SK-N-MC (cell line): ENCODE measurements at regions not wholly inside any gene's neighbourhood (a gene's known extent, or its start where the extent isn't known, plus 50 kb on each side); places are given as distances from the start of the nearest gene placed in this dataset.

Experiments used
- EZH2 ChIP-seq: fragments of 200-600 bp; sonication (generic); IDR thresholded peaks from one replicate; pipeline ENCODE4 v1.6.1; 2017; ENCODE audit warnings: antibody characterized with exemption
- POLR2AphosphoS5 ChIP-seq: IDR thresholded peaks from 2 replicates; pipeline ENCODE4 v1.6.1; 2012; ENCODE audit warnings: mild to moderate bottlenecking, low read depth, low read length, borderline replicate concordance

DNA sequence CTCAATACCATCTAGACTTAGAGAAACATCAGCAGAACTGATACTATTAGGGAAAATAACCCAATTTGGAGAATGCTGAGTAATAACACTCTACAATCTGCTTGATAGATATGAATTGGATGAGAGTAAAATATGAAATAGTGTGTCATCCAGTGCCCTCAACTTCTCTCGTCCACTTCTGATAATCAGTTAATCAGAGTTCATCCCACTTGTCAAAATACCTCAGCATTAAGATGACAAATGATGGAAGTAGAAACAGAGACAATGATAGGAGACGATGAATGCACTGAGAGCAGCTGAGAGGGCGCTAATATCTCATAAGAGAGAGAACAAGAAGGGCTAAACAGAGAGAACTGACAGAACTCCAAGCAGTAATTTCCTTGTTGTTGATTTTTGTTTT is 699.6 kb downstream of the EPHA7 start:
- TF ChIP-seq EZH2: no peak
- no peak for TF ChIP-seq POLR2AphosphoS5
